GM12878 (cell line): ENCODE measurements at regions not wholly inside any gene's neighbourhood (a gene's known extent, or its start where the extent isn't known, plus 50 kb on each side); places are given as distances from the start of the nearest gene placed in this dataset.
A peak's percentile ranks its signal among the peaks of the same experiment; 100 is the strongest.

Experiments used
- POLR2AphosphoS5 ChIP-seq: IDR thresholded peaks from 2 replicates; pipeline ENCODE4 v1.6.1; 2011; ENCODE audit warnings: mild to moderate bottlenecking, low read length, inconsistent platforms
- ZNF384 ChIP-seq: IDR thresholded peaks from 2 replicates; pipeline ENCODE4 v1.6.1; 2012; ENCODE audit warnings: low read depth, mild to moderate bottlenecking, low read length, improper control_type of control experiment, borderline replicate concordance
- ZNF622 ChIP-seq: fragments of 450-650 bp; IDR thresholded peaks from 2 replicates; pipeline ENCODE4 v1.6.1; 2017; ENCODE audit warnings: mild to moderate bottlenecking, inconsistent platforms
- TF ChIP-seq, protein P1 (sequence below), 3 experiments: IDR thresholded peaks in 2 of 3; conservative IDR thresholded peaks in 1 of 3; 2 replicates each; pipeline ENCODE4 v1.5.1; 2011; ENCODE audit warnings: low read depth in 3 of 3, low read length in 3 of 3, mild to moderate bottlenecking in 3 of 3, control low read depth in 2 of 3, moderate library complexity in 2 of 3, inconsistent platforms in 1 of 3, mixed read lengths in 1 of 3; ENCODE audit not compliant: control insufficient read depth in 2 of 3, insufficient read depth in 1 of 3; ENCODE audit errors: extremely low read depth in 1 of 3

DNA sequence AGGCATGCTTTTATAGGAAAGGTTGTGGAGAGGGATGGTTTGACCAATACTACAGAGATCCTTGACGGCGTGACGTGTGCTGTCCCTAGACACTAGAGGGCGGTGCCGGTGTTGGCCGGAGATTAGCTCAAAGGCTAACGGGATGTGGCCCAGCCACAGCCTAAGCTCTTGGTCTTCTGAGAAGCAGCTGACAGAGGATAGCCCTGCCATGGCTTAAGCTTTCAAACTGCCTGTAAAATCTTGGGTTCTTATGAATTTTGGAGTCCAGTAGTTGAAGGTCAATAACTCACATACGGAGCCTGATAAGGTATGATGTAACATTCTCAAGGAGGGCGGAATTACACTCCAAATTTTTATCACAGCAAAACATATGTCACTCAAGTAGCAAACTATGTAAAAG lies 515.7 kb upstream of the ATXN7L3B start:
- TF ChIP-seq POLR2AphosphoS5 (no peak), ZNF384 (no peak), ZNF622 (no peak)
- TF ChIP-seq, protein P1, sequence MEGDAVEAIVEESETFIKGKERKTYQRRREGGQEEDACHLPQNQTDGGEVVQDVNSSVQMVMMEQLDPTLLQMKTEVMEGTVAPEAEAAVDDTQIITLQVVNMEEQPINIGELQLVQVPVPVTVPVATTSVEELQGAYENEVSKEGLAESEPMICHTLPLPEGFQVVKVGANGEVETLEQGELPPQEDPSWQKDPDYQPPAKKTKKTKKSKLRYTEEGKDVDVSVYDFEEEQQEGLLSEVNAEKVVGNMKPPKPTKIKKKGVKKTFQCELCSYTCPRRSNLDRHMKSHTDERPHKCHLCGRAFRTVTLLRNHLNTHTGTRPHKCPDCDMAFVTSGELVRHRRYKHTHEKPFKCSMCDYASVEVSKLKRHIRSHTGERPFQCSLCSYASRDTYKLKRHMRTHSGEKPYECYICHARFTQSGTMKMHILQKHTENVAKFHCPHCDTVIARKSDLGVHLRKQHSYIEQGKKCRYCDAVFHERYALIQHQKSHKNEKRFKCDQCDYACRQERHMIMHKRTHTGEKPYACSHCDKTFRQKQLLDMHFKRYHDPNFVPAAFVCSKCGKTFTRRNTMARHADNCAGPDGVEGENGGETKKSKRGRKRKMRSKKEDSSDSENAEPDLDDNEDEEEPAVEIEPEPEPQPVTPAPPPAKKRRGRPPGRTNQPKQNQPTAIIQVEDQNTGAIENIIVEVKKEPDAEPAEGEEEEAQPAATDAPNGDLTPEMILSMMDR (IDR thresholded peaks at IDR 0.05 in 2 of 3, conservative IDR thresholded peaks at IDR 0.05 in 1 of 3; ENCODE audit: control insufficient read depth in 2 of 3, extremely low read depth in 1 of 3, insufficient read depth in 1 of 3, low read depth in 3 of 3, low read length in 3 of 3) = peak; percentile 60 to 72 (median 72)
